ENCODE measurements at regions not wholly inside any gene's neighbourhood (a gene's known extent, or its start where the extent isn't known, plus 50 kb on each side); places are given as distances from the start of the nearest gene placed in this dataset.

- H3K36me3 Mint-ChIP-seq, result no peaks in the 10 kb centered on the region
- no peak overlapping the region for H3K4me3 Mint-ChIP-seq
- Histone ChIP-seq H3K9ac (no peak overlapping the region), H3K4me1 (no peaks in the 10 kb centered on the region), H3K79me2 (ENCODE audit: low read depth) (no peaks in the 10 kb centered on the region), H4K20me1 (ENCODE audit: low read depth) (no peaks in the 10 kb centered on the region), H3K27ac (no peak overlapping the region), H3K4me3 (no peak overlapping the region), H3K36me3 (no peaks in the 10 kb centered on the region), H3K9me3 (ENCODE audit: low read depth) (no peaks in the 10 kb centered on the region), H3K4me2 (no peak overlapping the region), H3K27me3 (no peaks in the 10 kb centered on the region), H2AFZ (replicated peaks) (no peak overlapping the region), H3F3A (ENCODE audit: low read depth) (no peaks in the 10 kb centered on the region)
- no peak overlapping the region for H3K27ac Mint-ChIP-seq
- H3K27me3 Mint-ChIP-seq (ENCODE audit: insufficient read depth, low read depth), result no peaks in the 10 kb centered on the region
- TF ChIP-seq EZH2phosphoT487 (IDR thresholded peaks at IDR 0.05) (no peak), EZH2 (IDR thresholded peaks at IDR 0.05) (no peak), CTCF (IDR thresholded peaks at IDR 0.05) (no peak)
- H3K9me3 Mint-ChIP-seq, result no peaks in the 10 kb centered on the region
- DNase-seq (ENCODE audit: low spot score), result no peak
- H3K4me1 Mint-ChIP-seq, result no peaks in the 10 kb centered on the region
These were observed 710.1 kb upstream of the CBLB start for GRCh38 chr3:106578911-106579310.

GRCh38 chr3:106582151-106582550, 713.3 kb upstream of the CBLB start:
- H3K79me2 ChIP-seq (ENCODE audit: low read depth), result no peaks in the 10 kb centered on the region
- Mint-ChIP-seq H3K36me3 (no peaks in the 10 kb centered on the region), H3K4me3 (no peak overlapping the region), H3K4me1 (no peaks in the 10 kb centered on the region), H3K27me3 (ENCODE audit: insufficient read depth, low read depth) (no peaks in the 10 kb centered on the region), H3K27ac (no peak overlapping the region), H3K9me3 (no peaks in the 10 kb centered on the region)
- no peak overlapping the region for H3K27ac ChIP-seq
- H3K9me3 ChIP-seq (ENCODE audit: low read depth), result no peaks in the 10 kb centered on the region
- H3K4me1 ChIP-seq, result no peaks in the 10 kb centered on the region
- TF ChIP-seq EZH2phosphoT487 (IDR thresholded peaks at IDR 0.05), result no peak
- TF ChIP-seq CTCF (IDR thresholded peaks at IDR 0.05), result no peak
- TF ChIP-seq EZH2 (IDR thresholded peaks at IDR 0.05), result no peak
- no peak overlapping the region for H2AFZ ChIP-seq (replicated peaks)
- H4K20me1 ChIP-seq (ENCODE audit: low read depth), result no peaks in the 10 kb centered on the region
- H3K4me2 ChIP-seq, result no peak overlapping the region
- H3K36me3 ChIP-seq, result no peaks in the 10 kb centered on the region
- no peak for DNase-seq (ENCODE audit: low spot score)
- H3F3A ChIP-seq (ENCODE audit: low read depth), result no peaks in the 10 kb centered on the region
- no peaks in the 10 kb centered on the region for H3K27me3 ChIP-seq
- H3K9ac ChIP-seq, result no peak overlapping the region
- no peak overlapping the region for H3K4me3 ChIP-seq

- no peaks in the 10 kb centered on the region for H3K36me3 ChIP-seq
- Mint-ChIP-seq H3K4me1 (no peaks in the 10 kb centered on the region), H3K4me3 (no peak overlapping the region), H3K36me3 (no peaks in the 10 kb centered on the region), H3K27me3 (ENCODE audit: insufficient read depth, low read depth) (no peaks in the 10 kb centered on the region), H3K9me3 (no peaks in the 10 kb centered on the region), H3K27ac (no peak overlapping the region)
- no peaks in the 10 kb centered on the region for H3K9me3 ChIP-seq (ENCODE audit: low read depth)
- no peak for TF ChIP-seq EZH2 (IDR thresholded peaks at IDR 0.05)
- no peak for TF ChIP-seq EZH2phosphoT487 (IDR thresholded peaks at IDR 0.05)
- TF ChIP-seq CTCF (IDR thresholded peaks at IDR 0.05), result no peak
- H3F3A ChIP-seq (ENCODE audit: low read depth), result no peaks in the 10 kb centered on the region
- H4K20me1 ChIP-seq (ENCODE audit: low read depth), result no peaks in the 10 kb centered on the region
- H3K27me3 ChIP-seq, result no peaks in the 10 kb centered on the region
- no peak for DNase-seq (ENCODE audit: low spot score)
- H3K79me2 ChIP-seq (ENCODE audit: low read depth), result no peaks in the 10 kb centered on the region
- no peak overlapping the region for H3K27ac ChIP-seq
- H3K4me2 ChIP-seq, result no peak overlapping the region
- H2AFZ ChIP-seq (replicated peaks), result no peak overlapping the region
- H3K4me3 ChIP-seq, result no peak overlapping the region
- H3K4me1 ChIP-seq, result no peaks in the 10 kb centered on the region
- H3K9ac ChIP-seq, result no peak overlapping the region
These were observed 718.7 kb upstream of the CBLB start for GRCh38 chr3:106587551-106587950.

- Mint-ChIP-seq H3K27ac (no peak overlapping the region), H3K27me3 (ENCODE audit: insufficient read depth, low read depth) (no peaks in the 10 kb centered on the region), H3K9me3 (no peaks in the 10 kb centered on the region), H3K36me3 (no peaks in the 10 kb centered on the region), H3K4me1 (no peaks in the 10 kb centered on the region), H3K4me3 (no peak overlapping the region)
- Histone ChIP-seq H3K27ac (no peak overlapping the region), H3K27me3 (no peaks in the 10 kb centered on the region), H3F3A (ENCODE audit: low read depth) (no peaks in the 10 kb centered on the region), H2AFZ (replicated peaks) (peak overlapping the region; percentile 77), H3K36me3 (no peaks in the 10 kb centered on the region), H3K4me2 (no peak overlapping the region), H3K4me3 (no peak overlapping the region), H4K20me1 (ENCODE audit: low read depth) (no peaks in the 10 kb centered on the region), H3K9ac (no peak overlapping the region), H3K79me2 (ENCODE audit: low read depth) (no peaks in the 10 kb centered on the region), H3K9me3 (ENCODE audit: low read depth) (no peaks in the 10 kb centered on the region), H3K4me1 (no peaks in the 10 kb centered on the region)
- DNase-seq (ENCODE audit: low spot score), result no peak
- TF ChIP-seq EZH2 (IDR thresholded peaks at IDR 0.05), result no peak
- TF ChIP-seq EZH2phosphoT487 (IDR thresholded peaks at IDR 0.05), result no peak
- no peak for TF ChIP-seq CTCF (IDR thresholded peaks at IDR 0.05)
These were observed 719.9 kb upstream of the CBLB start for GRCh38 chr3:106588739-106589138.

Data from neural progenitor cell (in vitro differentiated cells).